ENCODE measurements at regions not wholly inside any gene's neighbourhood (a gene's known extent, or its start where the extent isn't known, plus 50 kb on each side); places are given as distances from the start of the nearest gene placed in this dataset.

- no peaks in the 10 kb centered on the region for H4K20me1 ChIP-seq (ENCODE audit: insufficient read depth)
- ChIA-PET CTCF (interaction anchor here (1.3 to 9.0 kb wide), 3 partner anchors 13 to 309 kb away, joined by 3 to 57 read pairs (median 7); no protein-coding TSS in a partner anchor), POLR2A (no interaction called here)
- H3K79me2 ChIP-seq (ENCODE audit: insufficient read depth), result no peaks in the 10 kb centered on the region
- no peaks in the 10 kb centered on the region for H3F3A ChIP-seq (replicated peaks; ENCODE audit: insufficient read depth)
- H3K9ac ChIP-seq, result no peak overlapping the region
- H3K36me3 ChIP-seq (replicated peaks in 1 of 2; ENCODE audit: control insufficient read depth in 1 of 2, insufficient read depth in 2 of 2, low read length in 1 of 2), result no peaks in the 10 kb centered on the region
- H3K27me3 ChIP-seq (ENCODE audit: insufficient read depth), result no peaks in the 10 kb centered on the region
- no peak overlapping the region for H2AFZ ChIP-seq (ENCODE audit: low read depth)
- no peak for TF ChIP-seq TCF12 (IDR thresholded peaks at IDR 0.05)
- TF ChIP-seq JUND (IDR thresholded peaks at IDR 0.05), result no peak
- TF ChIP-seq RCOR1 (IDR thresholded peaks at IDR 0.05; ENCODE audit: low read length), result no peak
- no peak for TF ChIP-seq ELF1 (IDR thresholded peaks at IDR 0.05)
- no peak for TF ChIP-seq REST (IDR thresholded peaks at IDR 0.05; ENCODE audit: low read depth, low read length)
- TF ChIP-seq SIN3A (IDR thresholded peaks at IDR 0.05; ENCODE audit: borderline replicate concordance, low read depth, low read length), result no peak
- TF ChIP-seq POLR2AphosphoS5 (IDR thresholded peaks at IDR 0.05; ENCODE audit: low read depth, low read length), result no peak
- no peak for TF ChIP-seq PBX3 (IDR thresholded peaks at IDR 0.05)
- no peak for TF ChIP-seq IRF3 (IDR thresholded peaks at IDR 0.05; ENCODE audit: low read depth, low read length)
- TF ChIP-seq FOXJ3 (CRISPR knock-in tag; IDR thresholded peaks at IDR 0.05), result no peak
- TF ChIP-seq NFIC (IDR thresholded peaks at IDR 0.05; ENCODE audit: borderline replicate concordance), result no peak
- TF ChIP-seq GABPA (IDR thresholded peaks at IDR 0.05; ENCODE audit: low read depth), result no peak
- TF ChIP-seq EZH2phosphoT487 (IDR thresholded peaks at IDR 0.05; ENCODE audit: borderline replicate concordance, low read depth), result no peak
- TF ChIP-seq RAD21 (IDR thresholded peaks at IDR 0.05; ENCODE audit: low read length), result no peak
- TF ChIP-seq CHD2 (IDR thresholded peaks at IDR 0.05; ENCODE audit: low read length, partially characterized antibody), result no peak
- no peak for TF ChIP-seq GATA2 (CRISPR knock-in tag; IDR thresholded peaks at IDR 0.05)
- TF ChIP-seq SMC3 (IDR thresholded peaks at IDR 0.05; ENCODE audit: low read depth, low read length), result no peak
- TF ChIP-seq EP300 (IDR thresholded peaks at IDR 0.05; ENCODE audit: borderline replicate concordance in 1 of 2, low read depth in 1 of 2, low read length in 1 of 2), result no peak
- no peak for TF ChIP-seq FOXM1 (IDR thresholded peaks at IDR 0.05; ENCODE audit: low read depth)
- TF ChIP-seq YY1 (IDR thresholded peaks at IDR 0.05; ENCODE audit: low read depth), result no peak
- H3K9me2 ChIP-seq, result no peaks in the 10 kb centered on the region
- H3K4me1 ChIP-seq (ENCODE audit: control insufficient read depth in 1 of 2, insufficient read depth in 2 of 2, low read depth in 1 of 2, low read length in 1 of 2), result peaks cover 0 to 3% of the 10 kb centered on the region in 2 experiments; a peak in 2 of 4 replicates
- 26% methylated on average over 1 of the region's 1 CpG for WGBS (ENCODE audit: low lambda C conversion rate)
- no peaks in the 10 kb centered on the region for H3K9me3 ChIP-seq
- H3K4me3 ChIP-seq (ENCODE audit: low read depth in 2 of 2, low read length in 1 of 2), result no peak overlapping the region
- H3K4me2 ChIP-seq, result no peak overlapping the region
- no peak overlapping the region for H3K27ac ChIP-seq (ENCODE audit: low read depth in 2 of 2, low read length in 1 of 2)
- DNase-seq, result no peak
Observed at GRCh38 chr20:9926007-9926406, 87.1 kb upstream of the PAK5 start.

Data from SK-N-SH (cell line).